SK-N-DZ (cell line): ENCODE measurements at regions not wholly inside any gene's neighbourhood (a gene's known extent, or its start where the extent isn't known, plus 50 kb on each side); places are given as distances from the start of the nearest gene placed in this dataset.

Experiments used
- DNase-seq: peaks from one replicate; pipeline ENCODE4 v3.0.0-alpha.2; 2015; ENCODE audit warnings: low spot score

GRCh38 chr7:95718577-95719410, 53.6 kb upstream of the DYNC1I1 start:
- DNase-seq, result peak; percentile 31

- no peak for DNase-seq
Measured at GRCh38 chr7:95716357-95717122, 55.8 kb upstream of the DYNC1I1 start.

- DNase-seq, result no peak
Measured at GRCh38 chr7:95715274-95715673, 57.1 kb upstream of the DYNC1I1 start.

GRCh38 chr7:95710711-95711110, 61.6 kb upstream of the DYNC1I1 start:
- DNase-seq, result no peak

- DNase-seq, result no peak
Measured at GRCh38 chr7:95700917-95701316, 71.4 kb upstream of the DYNC1I1 start.

- DNase-seq, result no peak
Measured at GRCh38 chr7:95694334-95694733, 78.0 kb upstream of the DYNC1I1 start.

- no peak for DNase-seq
Measured at GRCh38 chr7:95693551-95694333, 78.6 kb upstream of the DYNC1I1 start.

- DNase-seq, result no peak
Measured at GRCh38 chr7:95691464-95691863, 80.9 kb upstream of the DYNC1I1 start.

GRCh38 chr7:95690367-95690947, 81.9 kb upstream of the DYNC1I1 start:
- DNase-seq, result peak; percentile 73

GRCh38 chr7:95688931-95689495, 83.3 kb upstream of the DYNC1I1 start:
- DNase-seq, result peak; percentile 5

- peak; percentile 48 for DNase-seq
Measured at GRCh38 chr7:95687759-95688343, 84.5 kb upstream of the DYNC1I1 start.

GRCh38 chr7:95686109-95686508, 86.2 kb upstream of the DYNC1I1 start:
- peak; percentile 58 for DNase-seq

- no peak for DNase-seq
Measured at GRCh38 chr7:95684505-95684904, 87.8 kb upstream of the DYNC1I1 start.

GRCh38 chr7:95684037-95684436, 87.7 kb upstream of the PDK4 start:
- no peak for DNase-seq

- no peak for DNase-seq
Measured at GRCh38 chr7:95682913-95683312, 86.6 kb upstream of the PDK4 start.

GRCh38 chr7:95676691-95677090, 80.4 kb upstream of the PDK4 start:
- DNase-seq, result no peak

GRCh38 chr7:95675632-95676031, 79.3 kb upstream of the PDK4 start:
- no peak for DNase-seq

GRCh38 chr7:95675016-95675415, 78.7 kb upstream of the PDK4 start:
- DNase-seq, result no peak

- DNase-seq, result no peak
Measured at GRCh38 chr7:95674101-95674500, 77.8 kb upstream of the PDK4 start.

GRCh38 chr7:95672434-95672833, 76.1 kb upstream of the PDK4 start:
- no peak for DNase-seq

GRCh38 chr7:95669513-95669912, 73.2 kb upstream of the PDK4 start:
- DNase-seq, result no peak
